ENCODE measurements at regions not wholly inside any gene's neighbourhood (a gene's known extent, or its start where the extent isn't known, plus 50 kb on each side); places are given as distances from the start of the nearest gene placed in this dataset.

DNA sequence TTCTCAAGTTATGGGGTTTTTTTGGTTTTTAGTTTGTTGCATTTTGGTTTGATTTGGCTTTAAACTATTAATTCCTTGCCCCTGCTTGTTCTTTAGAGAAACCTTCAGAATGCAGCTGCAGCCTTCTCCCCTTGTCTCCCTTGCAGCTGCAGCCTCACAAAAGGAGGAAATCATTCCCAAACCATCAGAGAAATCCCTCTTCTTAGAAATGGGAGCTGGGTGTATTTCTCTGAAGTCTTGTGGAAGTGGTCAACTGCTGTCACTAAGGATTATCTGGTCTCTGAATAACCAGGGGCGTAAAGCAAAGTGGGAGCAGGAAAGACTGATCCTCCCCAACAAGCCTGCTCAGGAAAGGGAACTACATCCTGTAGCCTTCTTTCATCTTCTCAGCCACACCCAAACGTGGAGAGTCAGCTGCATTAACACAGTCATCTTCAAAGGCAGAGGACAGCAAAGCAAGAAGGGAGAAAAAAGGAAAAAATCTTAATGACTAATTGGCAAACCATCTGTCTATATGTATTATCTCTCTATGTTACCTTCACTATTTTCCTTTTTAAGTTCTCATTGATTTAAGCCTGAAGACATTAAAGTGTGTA is 1834.1 kb upstream of the PIK3C3 start:
- in situ Hi-C loops (cut with MboI) (no loop called here), intact Hi-C loops (cut with micrococcal nuclease; ENCODE audit: unreplicated experiment) (no loop called here)
- Histone ChIP-seq H3K79me2 (ENCODE audit: control insufficient read depth, insufficient read depth, low read length) (no peaks in the 10 kb centered on the region), H3K27me3 (replicated peaks in 1 of 2; ENCODE audit: control insufficient read depth in 2 of 2, insufficient read depth in 2 of 2, low read length in 1 of 2) (no peaks in the 10 kb centered on the region), H3K4me3 (no peak overlapping the region), H3K27ac (ENCODE audit: control insufficient read depth, insufficient read depth) (no peak overlapping the region), H4K20me1 (ENCODE audit: control insufficient read depth, insufficient read depth) (no peaks in the 10 kb centered on the region), H3K4me2 (ENCODE audit: control insufficient read depth, insufficient read depth) (no peak overlapping the region), H2AFZ (ENCODE audit: control insufficient read depth, low read depth, low read length) (no peak overlapping the region), H3K36me3 (ENCODE audit: control insufficient read depth in 2 of 2, insufficient read depth in 2 of 2, low read length in 1 of 2) (no peaks in the 10 kb centered on the region), H3K9me3 (replicated peaks; ENCODE audit: control insufficient read depth, insufficient read depth, low read length) (no peaks in the 10 kb centered on the region), H3K9ac (ENCODE audit: control insufficient read depth, insufficient read depth, low read length) (no peak overlapping the region), H3K4me1 (ENCODE audit: control insufficient read depth, insufficient read depth, low read length) (no peaks in the 10 kb centered on the region)
- WGBS (ENCODE audit: insufficient coverage, insufficient replicate concordance, low lambda C conversion rate, missing lambda C conversion rate) = 0% methylated on average over 2 of the region's 2 CpGs
- BruUV-seq (replicated peaks) = no TSS peak
- SMC1A ChIA-PET (ENCODE audit: uncharacterized antibody, unreplicated experiment) = interaction anchor here (1.1 to 6.3 kb wide), 4 partner anchors 10 to 35 kb away, joined by 3 to 59 read pairs (median 4); no protein-coding TSS in a partner anchor
- TF ChIP-seq, protein P1, sequence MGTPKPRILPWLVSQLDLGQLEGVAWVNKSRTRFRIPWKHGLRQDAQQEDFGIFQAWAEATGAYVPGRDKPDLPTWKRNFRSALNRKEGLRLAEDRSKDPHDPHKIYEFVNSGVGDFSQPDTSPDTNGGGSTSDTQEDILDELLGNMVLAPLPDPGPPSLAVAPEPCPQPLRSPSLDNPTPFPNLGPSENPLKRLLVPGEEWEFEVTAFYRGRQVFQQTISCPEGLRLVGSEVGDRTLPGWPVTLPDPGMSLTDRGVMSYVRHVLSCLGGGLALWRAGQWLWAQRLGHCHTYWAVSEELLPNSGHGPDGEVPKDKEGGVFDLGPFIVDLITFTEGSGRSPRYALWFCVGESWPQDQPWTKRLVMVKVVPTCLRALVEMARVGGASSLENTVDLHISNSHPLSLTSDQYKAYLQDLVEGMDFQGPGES (IDR thresholded peaks at IDR 0.05) = no peak
- TF ChIP-seq CHD4 (IDR thresholded peaks at IDR 0.05) (no peak), SPI1 (IDR thresholded peaks at IDR 0.05; ENCODE audit: borderline replicate concordance, insufficient read depth, low read depth, low read length) (no peak), PAX5 (IDR thresholded peaks at IDR 0.05; ENCODE audit: borderline replicate concordance, low read depth, low read length) (no peak), FOS (IDR thresholded peaks at IDR 0.05; ENCODE audit: borderline replicate concordance, extremely low read depth, insufficient read length) (no peak), ZSCAN29 (IDR thresholded peaks at IDR 0.05) (no peak), SIN3A (IDR thresholded peaks at IDR 0.05; ENCODE audit: low read depth, low read length) (no peak), BHLHE40 (IDR thresholded peaks at IDR 0.05; ENCODE audit: borderline replicate concordance in 1 of 2, low read depth in 2 of 2, low read length in 1 of 2) (no peak), NFIC (IDR thresholded peaks at IDR 0.05; ENCODE audit: low read depth, low read length) (no peak), JUND (IDR thresholded peaks at IDR 0.05; ENCODE audit: low read depth, low read length) (no peak), ATF7 (IDR thresholded peaks at IDR 0.05; ENCODE audit: low read depth) (no peak)
- TF ChIP-seq, protein P2, sequence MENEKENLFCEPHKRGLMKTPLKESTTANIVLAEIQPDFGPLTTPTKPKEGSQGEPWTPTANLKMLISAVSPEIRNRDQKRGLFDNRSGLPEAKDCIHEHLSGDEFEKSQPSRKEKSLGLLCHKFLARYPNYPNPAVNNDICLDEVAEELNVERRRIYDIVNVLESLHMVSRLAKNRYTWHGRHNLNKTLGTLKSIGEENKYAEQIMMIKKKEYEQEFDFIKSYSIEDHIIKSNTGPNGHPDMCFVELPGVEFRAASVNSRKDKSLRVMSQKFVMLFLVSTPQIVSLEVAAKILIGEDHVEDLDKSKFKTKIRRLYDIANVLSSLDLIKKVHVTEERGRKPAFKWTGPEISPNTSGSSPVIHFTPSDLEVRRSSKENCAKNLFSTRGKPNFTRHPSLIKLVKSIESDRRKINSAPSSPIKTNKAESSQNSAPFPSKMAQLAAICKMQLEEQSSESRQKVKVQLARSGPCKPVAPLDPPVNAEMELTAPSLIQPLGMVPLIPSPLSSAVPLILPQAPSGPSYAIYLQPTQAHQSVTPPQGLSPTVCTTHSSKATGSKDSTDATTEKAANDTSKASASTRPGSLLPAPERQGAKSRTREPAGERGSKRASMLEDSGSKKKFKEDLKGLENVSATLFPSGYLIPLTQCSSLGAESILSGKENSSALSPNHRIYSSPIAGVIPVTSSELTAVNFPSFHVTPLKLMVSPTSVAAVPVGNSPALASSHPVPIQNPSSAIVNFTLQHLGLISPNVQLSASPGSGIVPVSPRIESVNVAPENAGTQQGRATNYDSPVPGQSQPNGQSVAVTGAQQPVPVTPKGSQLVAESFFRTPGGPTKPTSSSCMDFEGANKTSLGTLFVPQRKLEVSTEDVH (IDR thresholded peaks at IDR 0.05; ENCODE audit: low read depth, partially characterized antibody) = no peak
- TF ChIP-seq, protein P3, sequence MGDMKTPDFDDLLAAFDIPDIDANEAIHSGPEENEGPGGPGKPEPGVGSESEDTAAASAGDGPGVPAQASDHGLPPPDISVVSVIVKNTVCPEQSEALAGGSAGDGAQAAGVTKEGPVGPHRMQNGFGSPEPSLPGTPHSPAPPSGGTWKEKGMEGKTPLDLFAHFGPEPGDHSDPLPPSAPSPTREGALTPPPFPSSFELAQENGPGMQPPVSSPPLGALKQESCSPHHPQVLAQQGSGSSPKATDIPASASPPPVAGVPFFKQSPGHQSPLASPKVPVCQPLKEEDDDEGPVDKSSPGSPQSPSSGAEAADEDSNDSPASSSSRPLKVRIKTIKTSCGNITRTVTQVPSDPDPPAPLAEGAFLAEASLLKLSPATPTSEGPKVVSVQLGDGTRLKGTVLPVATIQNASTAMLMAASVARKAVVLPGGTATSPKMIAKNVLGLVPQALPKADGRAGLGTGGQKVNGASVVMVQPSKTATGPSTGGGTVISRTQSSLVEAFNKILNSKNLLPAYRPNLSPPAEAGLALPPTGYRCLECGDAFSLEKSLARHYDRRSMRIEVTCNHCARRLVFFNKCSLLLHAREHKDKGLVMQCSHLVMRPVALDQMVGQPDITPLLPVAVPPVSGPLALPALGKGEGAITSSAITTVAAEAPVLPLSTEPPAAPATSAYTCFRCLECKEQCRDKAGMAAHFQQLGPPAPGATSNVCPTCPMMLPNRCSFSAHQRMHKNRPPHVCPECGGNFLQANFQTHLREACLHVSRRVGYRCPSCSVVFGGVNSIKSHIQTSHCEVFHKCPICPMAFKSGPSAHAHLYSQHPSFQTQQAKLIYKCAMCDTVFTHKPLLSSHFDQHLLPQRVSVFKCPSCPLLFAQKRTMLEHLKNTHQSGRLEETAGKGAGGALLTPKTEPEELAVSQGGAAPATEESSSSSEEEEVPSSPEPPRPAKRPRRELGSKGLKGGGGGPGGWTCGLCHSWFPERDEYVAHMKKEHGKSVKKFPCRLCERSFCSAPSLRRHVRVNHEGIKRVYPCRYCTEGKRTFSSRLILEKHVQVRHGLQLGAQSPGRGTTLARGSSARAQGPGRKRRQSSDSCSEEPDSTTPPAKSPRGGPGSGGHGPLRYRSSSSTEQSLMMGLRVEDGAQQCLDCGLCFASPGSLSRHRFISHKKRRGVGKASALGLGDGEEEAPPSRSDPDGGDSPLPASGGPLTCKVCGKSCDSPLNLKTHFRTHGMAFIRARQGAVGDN (IDR thresholded peaks at IDR 0.05) = no peak
- POLR2A ChIA-PET = interaction anchor here (2.7 kb wide), 1 partner anchor 11 kb away, joined by 10 read pairs; no protein-coding TSS in a partner anchor
- CTCF ChIA-PET = interaction anchor here (1.3 kb wide), 1 partner anchor 10 kb away, joined by 3 read pairs; no protein-coding TSS in a partner anchor
- DNase-seq (ENCODE audit: low read depth, low spot score) (no peak), FAIRE-seq (no peak), ATAC-seq (no peak)
- RAD21 ChIA-PET (ENCODE audit: unreplicated experiment) = interaction anchor here (0.9 to 2.9 kb wide), 3 partner anchors 9 to 30 kb away, joined by 3 to 8 read pairs (median 4); no protein-coding TSS in a partner anchor

All from GM12878 (cell line).